ENCODE measurements at regions not wholly inside any gene's neighbourhood (a gene's known extent, or its start where the extent isn't known, plus 50 kb on each side); places are given as distances from the start of the nearest gene placed in this dataset.

- TF ChIP-seq CTCF (IDR thresholded peaks at IDR 0.05; ENCODE audit: poor library complexity) = no peak
- TF ChIP-seq EZH2 (IDR thresholded peaks at IDR 0.05; ENCODE audit: borderline replicate concordance) = no peak
These were observed 88.5 kb upstream of the CXorf66 start for GRCh38 chrX:140053846-140054245.
